ENCODE measurements at regions not wholly inside any gene's neighbourhood (a gene's known extent, or its start where the extent isn't known, plus 50 kb on each side); places are given as distances from the start of the nearest gene placed in this dataset.

DNA sequence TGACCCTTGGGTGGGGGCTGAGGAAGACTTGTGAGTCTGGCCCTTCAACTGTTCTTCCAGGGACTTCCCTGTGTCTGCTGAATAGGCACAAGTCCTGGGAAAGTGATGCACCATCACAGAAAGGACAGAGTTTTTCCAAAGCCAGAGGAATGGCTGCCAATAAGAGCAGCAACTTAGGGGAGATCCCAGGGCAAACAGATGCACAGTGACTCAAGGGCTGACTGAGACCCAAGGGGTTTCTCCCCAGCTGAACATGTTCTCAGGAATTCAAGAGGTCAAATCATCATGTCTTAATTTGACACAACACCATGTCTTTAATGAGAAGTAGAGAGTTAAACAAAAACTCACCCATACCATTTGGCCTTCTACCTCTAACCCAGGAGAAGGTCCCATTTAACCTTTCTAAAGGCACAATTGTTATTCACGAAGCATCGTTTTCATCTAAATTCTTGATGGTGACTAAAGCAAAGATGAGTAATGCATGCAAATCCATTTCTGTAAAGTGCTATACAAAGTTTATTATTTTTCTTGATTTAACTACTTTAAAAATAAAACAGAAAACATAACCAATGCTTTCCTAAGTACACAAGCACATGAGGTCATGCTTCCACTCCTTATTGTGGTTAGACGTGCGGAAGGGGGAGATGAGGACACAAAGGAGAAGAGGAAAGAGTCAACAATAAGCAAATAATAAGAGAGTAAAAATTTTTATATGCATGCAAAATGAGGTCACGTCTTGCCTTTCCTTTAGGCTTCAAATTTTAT lies 324.1 kb downstream of the PLK2 start:
- H3K27ac ChIP-seq (ENCODE audit: low read depth, low read length), result no peak overlapping the region
- H3K4me3 ChIP-seq (ENCODE audit: low read depth, low read length), result no peak overlapping the region
- no peaks in the 10 kb centered on the region for H3K36me3 ChIP-seq (ENCODE audit: control insufficient read depth, insufficient read depth, low read length)
- H3K9ac ChIP-seq (ENCODE audit: low read length), result no peak overlapping the region
- H3K4me1 ChIP-seq (ENCODE audit: control insufficient read depth, insufficient read depth, low read length), result peaks cover 6% of the 10 kb centered on the region
- H3K27me3 ChIP-seq (ENCODE audit: control insufficient read depth, insufficient read depth, low read length), result no peaks in the 10 kb centered on the region
- H3K9me3 ChIP-seq (ENCODE audit: control insufficient read depth, insufficient read depth, low read depth, low read length), result no peaks in the 10 kb centered on the region

DNA sequence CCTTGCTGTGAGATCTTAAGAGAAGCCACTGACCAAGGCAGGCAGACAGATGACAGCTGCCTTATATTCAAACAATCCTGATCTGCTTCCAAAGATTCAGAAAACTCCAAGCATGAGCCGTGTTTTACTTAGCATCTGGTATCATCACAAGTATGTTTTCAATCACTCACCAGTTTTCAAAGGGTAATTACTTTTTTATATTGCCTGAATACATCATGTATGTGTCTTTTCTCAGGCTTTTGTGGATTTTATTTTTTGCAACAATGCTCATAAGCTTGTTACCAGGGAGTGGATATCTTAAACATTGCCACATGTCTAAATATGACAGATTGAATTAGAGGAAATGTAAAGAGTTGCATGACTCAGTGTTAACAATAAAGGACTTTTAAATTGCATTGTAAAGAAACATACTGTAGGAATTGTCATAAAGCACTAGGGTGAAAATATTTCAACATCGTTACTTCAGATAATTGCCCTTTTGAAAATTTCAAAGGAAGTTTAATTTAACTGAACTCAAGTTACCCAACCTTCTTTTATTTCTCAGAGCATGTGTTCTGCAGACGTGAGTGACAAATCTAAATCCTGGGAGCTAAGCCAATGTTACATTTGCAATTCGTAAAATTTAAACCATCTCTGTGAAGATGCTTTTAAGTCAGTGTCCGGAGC lies 326.1 kb downstream of the PLK2 start:
- Histone ChIP-seq H3K27ac (ENCODE audit: low read depth, low read length) (no peak overlapping the region), H3K36me3 (ENCODE audit: control insufficient read depth, insufficient read depth, low read length) (no peaks in the 10 kb centered on the region), H3K27me3 (ENCODE audit: control insufficient read depth, insufficient read depth, low read length) (no peaks in the 10 kb centered on the region), H3K4me1 (ENCODE audit: control insufficient read depth, insufficient read depth, low read length) (peaks cover 6% of the 10 kb centered on the region), H3K4me3 (ENCODE audit: low read depth, low read length) (no peak overlapping the region), H3K9me3 (ENCODE audit: control insufficient read depth, insufficient read depth, low read depth, low read length) (no peaks in the 10 kb centered on the region), H3K9ac (ENCODE audit: low read length) (no peak overlapping the region)

DNA sequence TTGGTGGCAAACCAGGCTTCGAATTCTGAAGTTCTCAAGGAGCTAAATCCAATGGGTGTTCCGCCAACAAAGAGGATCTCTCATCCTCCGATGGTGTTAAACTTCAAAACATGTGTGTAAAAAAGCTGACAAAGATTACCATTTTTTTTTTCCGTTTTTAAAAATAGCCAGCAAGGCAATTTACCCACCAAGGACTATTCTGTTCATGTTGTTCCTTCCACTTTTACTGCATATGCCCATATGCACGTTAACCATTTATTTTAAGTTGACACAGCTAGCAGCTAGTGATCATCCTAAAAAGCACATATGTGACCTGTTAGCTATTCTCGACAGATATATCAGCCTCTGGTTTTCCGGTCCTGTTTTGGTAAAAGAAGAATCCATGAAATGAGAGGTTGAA lies 326.7 kb downstream of the PLK2 start:
- no peaks in the 10 kb centered on the region for H3K36me3 ChIP-seq (ENCODE audit: control insufficient read depth, insufficient read depth, low read length)
- H3K4me1 ChIP-seq (ENCODE audit: control insufficient read depth, insufficient read depth, low read length), result peaks cover 6% of the 10 kb centered on the region
- no peak overlapping the region for H3K27ac ChIP-seq (ENCODE audit: low read depth, low read length)
- no peak overlapping the region for H3K4me3 ChIP-seq (ENCODE audit: low read depth, low read length)
- no peaks in the 10 kb centered on the region for H3K9me3 ChIP-seq (ENCODE audit: control insufficient read depth, insufficient read depth, low read depth, low read length)
- H3K9ac ChIP-seq (ENCODE audit: low read length), result no peak overlapping the region
- H3K27me3 ChIP-seq (ENCODE audit: control insufficient read depth, insufficient read depth, low read length), result no peaks in the 10 kb centered on the region

DNA sequence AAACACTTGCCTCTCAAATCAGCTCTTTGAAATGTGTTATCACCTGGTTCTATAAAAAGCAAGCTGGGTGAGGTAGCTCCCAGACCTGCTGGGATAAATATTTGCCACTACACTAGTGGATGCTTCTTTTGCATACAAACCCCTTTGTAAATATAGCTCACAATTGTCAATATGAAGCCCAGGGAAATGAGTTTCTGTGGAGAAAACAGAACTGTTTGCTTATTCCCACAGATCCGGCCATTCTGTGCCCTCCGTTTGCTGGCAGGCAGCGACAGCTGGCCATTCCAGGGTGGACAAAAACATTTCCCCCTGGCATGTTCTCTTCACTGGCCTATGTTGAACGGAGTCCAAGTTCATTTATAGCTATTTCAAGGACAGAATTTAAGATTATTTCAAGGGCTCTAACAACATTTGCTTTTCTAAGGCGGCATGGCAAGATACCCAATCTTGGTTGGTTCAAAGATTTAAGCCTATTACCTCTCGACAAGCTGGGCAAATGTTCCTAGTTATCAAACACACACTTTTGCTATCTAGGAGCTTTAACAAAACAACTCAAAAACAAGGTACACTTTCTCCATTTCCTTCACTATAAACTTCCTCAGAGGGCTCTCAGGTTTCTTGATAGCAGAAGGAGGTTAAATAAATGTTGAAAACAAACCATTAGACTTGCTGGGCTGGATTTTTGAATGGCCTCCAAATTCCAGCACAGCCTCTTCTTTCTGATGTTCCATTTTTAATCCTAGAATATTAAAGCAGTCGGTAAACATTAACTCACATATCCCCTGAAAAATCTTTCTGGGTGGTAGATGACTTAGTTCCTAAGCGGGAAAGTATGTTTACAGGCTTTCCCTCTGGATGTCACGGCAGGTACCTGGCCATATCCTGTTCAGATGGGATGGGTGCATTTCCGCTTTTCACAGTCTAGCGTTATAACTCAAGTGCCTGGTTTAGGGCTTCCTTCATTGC lies 332.3 kb downstream of the PLK2 start:
- no peak overlapping the region for H3K9ac ChIP-seq (ENCODE audit: low read length)
- no peak overlapping the region for H3K4me3 ChIP-seq (ENCODE audit: low read depth, low read length)
- no peaks in the 10 kb centered on the region for H3K9me3 ChIP-seq (ENCODE audit: control insufficient read depth, insufficient read depth, low read depth, low read length)
- no peaks in the 10 kb centered on the region for H3K27me3 ChIP-seq (ENCODE audit: control insufficient read depth, insufficient read depth, low read length)
- no peaks in the 10 kb centered on the region for H3K36me3 ChIP-seq (ENCODE audit: control insufficient read depth, insufficient read depth, low read length)
- no peaks in the 10 kb centered on the region for H3K4me1 ChIP-seq (ENCODE audit: control insufficient read depth, insufficient read depth, low read length)
- no peak overlapping the region for H3K27ac ChIP-seq (ENCODE audit: low read depth, low read length)

DNA sequence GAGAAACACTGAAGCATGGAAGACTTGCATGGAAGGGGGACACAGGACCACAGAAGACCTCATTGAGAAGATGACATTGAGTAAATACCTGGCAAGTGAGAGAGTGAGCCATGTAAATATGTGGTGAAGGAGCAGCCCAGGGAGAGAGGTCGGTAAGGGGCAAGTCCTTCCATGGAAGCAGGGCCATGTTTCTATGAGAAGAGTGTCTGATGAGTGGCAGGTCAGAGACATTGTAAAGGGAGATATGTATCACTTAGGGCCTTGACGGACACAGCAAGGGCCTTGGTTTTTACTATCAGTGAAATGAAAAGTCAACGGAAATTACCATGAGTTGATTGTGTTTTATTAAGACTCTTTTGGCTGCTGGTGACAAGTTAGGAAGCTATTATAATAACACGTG lies 336.4 kb downstream of the PLK2 start:
- no peaks in the 10 kb centered on the region for H3K36me3 ChIP-seq (ENCODE audit: control insufficient read depth, insufficient read depth, low read length)
- H3K27ac ChIP-seq (ENCODE audit: low read depth, low read length), result no peak overlapping the region
- no peaks in the 10 kb centered on the region for H3K27me3 ChIP-seq (ENCODE audit: control insufficient read depth, insufficient read depth, low read length)
- H3K4me1 ChIP-seq (ENCODE audit: control insufficient read depth, insufficient read depth, low read length), result no peaks in the 10 kb centered on the region
- H3K9ac ChIP-seq (ENCODE audit: low read length), result no peak overlapping the region
- no peak overlapping the region for H3K4me3 ChIP-seq (ENCODE audit: low read depth, low read length)
- H3K9me3 ChIP-seq (ENCODE audit: control insufficient read depth, insufficient read depth, low read depth, low read length), result no peaks in the 10 kb centered on the region

DNA sequence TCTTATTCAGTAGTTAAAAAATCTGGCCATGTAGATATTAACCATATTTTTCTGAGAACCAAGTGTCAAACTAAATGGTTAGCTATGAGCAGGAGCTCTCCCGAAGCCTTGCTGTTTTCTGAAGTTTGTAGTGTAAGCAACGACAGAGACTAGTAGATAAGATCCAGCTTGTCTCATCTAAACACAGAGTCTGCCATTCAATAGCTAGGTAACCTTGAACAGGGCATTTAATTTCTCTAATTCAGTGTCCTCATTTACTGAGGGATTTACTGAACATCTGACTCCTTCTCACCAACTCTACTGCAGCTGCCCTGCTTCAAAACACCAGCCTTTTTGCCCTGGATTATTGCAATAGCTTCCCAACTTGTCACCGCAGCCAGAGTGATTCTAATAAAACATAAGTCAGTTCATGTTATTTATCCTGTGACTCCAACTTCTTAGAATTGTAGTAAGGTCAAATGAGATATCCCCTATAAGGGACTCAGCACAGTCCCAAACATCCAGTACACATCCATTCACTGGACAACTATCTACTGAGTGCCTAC lies 337.0 kb downstream of the PLK2 start:
- H3K9me3 ChIP-seq (ENCODE audit: control insufficient read depth, insufficient read depth, low read depth, low read length), result no peaks in the 10 kb centered on the region
- no peak overlapping the region for H3K4me3 ChIP-seq (ENCODE audit: low read depth, low read length)
- no peak overlapping the region for H3K9ac ChIP-seq (ENCODE audit: low read length)
- H3K27ac ChIP-seq (ENCODE audit: low read depth, low read length), result no peak overlapping the region
- H3K36me3 ChIP-seq (ENCODE audit: control insufficient read depth, insufficient read depth, low read length), result no peaks in the 10 kb centered on the region
- no peaks in the 10 kb centered on the region for H3K4me1 ChIP-seq (ENCODE audit: control insufficient read depth, insufficient read depth, low read length)
- H3K27me3 ChIP-seq (ENCODE audit: control insufficient read depth, insufficient read depth, low read length), result no peaks in the 10 kb centered on the region

DNA sequence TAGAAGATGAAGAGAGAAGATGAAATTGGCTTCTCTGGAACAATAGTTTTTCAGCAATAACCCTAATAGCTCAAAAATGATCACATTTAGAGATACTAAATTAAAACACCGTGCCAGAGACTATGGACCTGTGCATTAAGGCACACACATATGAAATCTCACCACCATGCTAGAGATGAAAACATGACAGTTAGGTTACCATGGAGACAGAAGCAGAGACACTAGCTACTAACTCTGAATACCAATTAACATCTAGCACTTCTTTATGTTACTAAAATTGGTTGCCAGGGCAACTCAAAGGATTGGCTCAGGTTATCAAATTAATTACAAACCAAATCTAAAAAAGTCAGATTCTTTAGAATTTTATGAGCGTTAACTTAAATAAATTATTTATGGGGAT lies 337.7 kb downstream of the PLK2 start:
- Histone ChIP-seq H3K9ac (ENCODE audit: low read length) (no peak overlapping the region), H3K36me3 (ENCODE audit: control insufficient read depth, insufficient read depth, low read length) (no peaks in the 10 kb centered on the region), H3K4me3 (ENCODE audit: low read depth, low read length) (no peak overlapping the region), H3K27ac (ENCODE audit: low read depth, low read length) (no peak overlapping the region), H3K9me3 (ENCODE audit: control insufficient read depth, insufficient read depth, low read depth, low read length) (no peaks in the 10 kb centered on the region), H3K4me1 (ENCODE audit: control insufficient read depth, insufficient read depth, low read length) (no peaks in the 10 kb centered on the region), H3K27me3 (ENCODE audit: control insufficient read depth, insufficient read depth, low read length) (no peaks in the 10 kb centered on the region)

DNA sequence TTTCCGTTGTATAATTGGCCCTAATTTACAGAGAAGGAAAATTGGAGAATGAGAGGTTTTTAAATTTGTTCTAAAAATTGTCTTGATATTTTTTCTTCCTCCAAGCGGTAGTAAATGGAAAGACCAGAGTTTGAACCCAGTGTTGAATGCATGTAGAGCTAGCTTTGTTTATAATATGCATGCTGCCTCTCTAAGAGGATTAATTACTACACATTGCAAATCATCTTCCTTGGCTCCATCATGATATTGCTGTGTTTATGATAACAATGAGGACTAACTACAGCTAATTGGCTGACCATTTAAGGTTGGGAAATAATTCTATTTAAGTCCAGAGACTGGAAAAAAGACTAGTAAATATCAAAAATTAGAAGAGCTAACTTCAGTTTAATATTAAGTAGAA lies 338.5 kb downstream of the PLK2 start:
- Histone ChIP-seq H3K4me3 (ENCODE audit: low read depth, low read length) (no peak overlapping the region), H3K27me3 (ENCODE audit: control insufficient read depth, insufficient read depth, low read length) (no peaks in the 10 kb centered on the region), H3K36me3 (ENCODE audit: control insufficient read depth, insufficient read depth, low read length) (no peaks in the 10 kb centered on the region), H3K4me1 (ENCODE audit: control insufficient read depth, insufficient read depth, low read length) (no peaks in the 10 kb centered on the region), H3K27ac (ENCODE audit: low read depth, low read length) (no peak overlapping the region), H3K9me3 (ENCODE audit: control insufficient read depth, insufficient read depth, low read depth, low read length) (no peaks in the 10 kb centered on the region), H3K9ac (ENCODE audit: low read length) (no peak overlapping the region)

DNA sequence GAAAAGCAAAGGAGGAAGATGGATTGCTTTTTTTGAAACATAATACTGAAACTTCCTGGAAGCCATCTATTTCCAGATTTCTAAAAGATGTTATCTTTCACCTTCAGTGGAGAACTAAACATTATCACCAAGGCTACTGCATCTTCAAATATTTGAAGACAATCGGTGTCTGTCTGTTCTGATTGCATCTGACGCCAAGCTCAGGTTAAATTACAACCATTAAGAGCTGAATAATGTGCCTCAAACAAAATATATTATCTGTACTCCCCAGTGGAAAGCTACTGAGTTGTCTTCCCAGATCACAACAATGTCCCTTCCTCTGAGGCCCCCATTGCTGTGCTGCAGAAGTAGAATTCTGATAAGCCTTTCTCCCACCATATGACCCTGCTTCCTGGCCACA lies 342.3 kb downstream of the PLK2 start:
- H3K9me3 ChIP-seq (ENCODE audit: control insufficient read depth, insufficient read depth, low read depth, low read length), result no peaks in the 10 kb centered on the region
- H3K36me3 ChIP-seq (ENCODE audit: control insufficient read depth, insufficient read depth, low read length), result no peaks in the 10 kb centered on the region
- H3K4me3 ChIP-seq (ENCODE audit: low read depth, low read length), result no peak overlapping the region
- no peak overlapping the region for H3K9ac ChIP-seq (ENCODE audit: low read length)
- H3K4me1 ChIP-seq (ENCODE audit: control insufficient read depth, insufficient read depth, low read length), result no peaks in the 10 kb centered on the region
- no peak overlapping the region for H3K27ac ChIP-seq (ENCODE audit: low read depth, low read length)
- no peaks in the 10 kb centered on the region for H3K27me3 ChIP-seq (ENCODE audit: control insufficient read depth, insufficient read depth, low read length)

DNA sequence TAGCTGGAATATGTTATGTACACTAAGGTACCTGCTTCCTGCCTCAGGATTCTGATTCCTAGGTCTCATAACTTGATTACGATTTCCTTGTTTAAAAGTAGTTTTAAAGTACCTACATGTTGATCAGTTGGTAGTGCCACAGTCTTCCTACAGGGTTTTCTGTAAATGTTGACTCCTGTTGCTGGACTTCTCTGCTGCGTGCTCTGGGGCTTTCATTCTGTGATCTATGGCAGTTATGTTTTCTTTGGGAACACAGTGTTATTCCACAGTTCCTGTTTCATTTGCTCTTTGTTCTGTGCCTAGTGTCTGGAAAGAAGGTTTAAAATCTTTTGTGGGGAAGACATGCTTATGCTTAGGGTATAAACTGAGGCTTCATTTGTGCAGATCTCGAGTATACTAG lies 343.5 kb downstream of the PLK2 start:
- no peak overlapping the region for H3K9ac ChIP-seq (ENCODE audit: low read length)
- no peaks in the 10 kb centered on the region for H3K4me1 ChIP-seq (ENCODE audit: control insufficient read depth, insufficient read depth, low read length)
- H3K27ac ChIP-seq (ENCODE audit: low read depth, low read length), result no peak overlapping the region
- no peak overlapping the region for H3K4me3 ChIP-seq (ENCODE audit: low read depth, low read length)
- H3K27me3 ChIP-seq (ENCODE audit: control insufficient read depth, insufficient read depth, low read length), result no peaks in the 10 kb centered on the region
- H3K36me3 ChIP-seq (ENCODE audit: control insufficient read depth, insufficient read depth, low read length), result no peaks in the 10 kb centered on the region
- no peaks in the 10 kb centered on the region for H3K9me3 ChIP-seq (ENCODE audit: control insufficient read depth, insufficient read depth, low read depth, low read length)
